HS-27A (cell line): ENCODE measurements at regions not wholly inside any gene's neighbourhood (a gene's known extent, or its start where the extent isn't known, plus 50 kb on each side); places are given as distances from the start of the nearest gene placed in this dataset.
"Not testable (repeated sequence)": the region's sequence is repeated elsewhere in the genome, so short reads cannot be mapped to it uniquely, and the experiment has no call there.

ENCODE experiments used
- DNase-seq: peaks from one replicate; pipeline ENCODE4 v3.0.0-alpha.2; 2012; ENCODE audit warnings: low read depth, missing footprints

DNA sequence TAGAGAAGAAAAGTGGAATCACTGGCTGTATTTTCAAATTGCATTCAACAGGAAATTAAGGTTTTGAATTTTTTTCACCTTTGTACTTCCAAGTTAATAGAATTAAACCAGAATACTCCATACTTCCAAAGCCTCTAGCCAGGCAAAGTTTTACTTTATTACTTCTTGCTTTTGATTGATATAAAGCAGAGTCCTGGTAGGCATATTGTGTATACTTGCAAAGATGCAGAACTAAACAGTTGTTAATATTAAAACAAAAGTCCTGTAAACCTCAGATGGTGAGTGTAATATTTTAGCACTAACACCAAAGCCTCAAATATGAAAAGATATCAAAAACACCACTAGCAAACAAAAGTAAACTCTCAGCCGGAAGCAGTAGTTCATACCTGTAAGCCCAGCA is 107.2 kb upstream of the C2CD4B start:
- DNase-seq = no peak

GRCh38 chr15:62275831-62276230 is 110.7 kb upstream of the C2CD4B start:
- DNase-seq = no peak

DNA sequence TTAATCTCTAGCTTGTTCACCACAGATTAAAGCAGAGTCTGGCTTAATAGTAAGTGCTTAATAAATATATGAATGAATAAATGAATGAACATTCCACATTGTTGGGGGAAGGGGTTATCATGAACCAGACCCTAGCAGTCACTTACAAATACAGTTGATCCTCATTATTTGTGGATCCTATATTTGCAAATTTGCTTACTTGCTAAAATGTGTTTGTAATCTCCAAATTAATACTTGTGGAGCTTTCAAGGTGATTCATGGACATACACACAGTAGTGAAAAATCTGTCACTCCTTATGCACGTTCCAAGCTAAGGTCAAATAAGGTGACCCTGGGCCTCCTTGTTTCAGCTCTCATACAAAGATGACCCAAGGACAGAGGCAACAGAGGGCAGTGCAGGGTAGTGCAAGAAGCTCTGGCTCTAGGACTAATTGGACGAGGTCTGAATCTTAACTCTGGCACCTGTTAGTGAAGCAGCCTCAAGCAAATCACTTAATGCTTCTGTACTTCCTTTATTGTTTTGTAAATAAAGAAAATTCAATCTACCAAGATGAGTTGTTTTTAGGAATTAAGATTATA is 112.8 kb upstream of the C2CD4B start:
- DNase-seq = no peak

GRCh38 chr15:62278534-62278933 is 113.4 kb upstream of the C2CD4B start:
- no peak for DNase-seq

DNA sequence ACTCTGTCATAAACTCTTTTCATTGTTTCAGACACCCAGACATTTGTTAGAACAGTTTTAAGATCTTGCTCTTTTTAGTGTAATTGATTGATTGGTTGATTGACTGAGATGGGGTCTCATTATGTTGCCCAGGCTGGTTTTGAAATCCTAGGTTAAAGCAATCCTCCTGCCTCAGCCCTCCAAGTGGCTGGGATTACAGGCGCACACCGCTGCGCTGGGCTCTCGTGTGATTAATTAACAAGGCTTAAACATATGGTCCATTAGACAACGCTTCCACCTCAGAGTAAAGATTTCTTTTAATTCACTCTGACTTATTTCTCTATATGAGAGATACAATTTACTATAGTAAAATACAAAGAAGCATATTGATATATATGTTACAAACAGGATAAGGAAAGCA is 114.0 kb upstream of the C2CD4B start:
- DNase-seq = no peak

GRCh38 chr15:62280625-62281024 is 115.5 kb upstream of the C2CD4B start:
- no peak for DNase-seq

DNA sequence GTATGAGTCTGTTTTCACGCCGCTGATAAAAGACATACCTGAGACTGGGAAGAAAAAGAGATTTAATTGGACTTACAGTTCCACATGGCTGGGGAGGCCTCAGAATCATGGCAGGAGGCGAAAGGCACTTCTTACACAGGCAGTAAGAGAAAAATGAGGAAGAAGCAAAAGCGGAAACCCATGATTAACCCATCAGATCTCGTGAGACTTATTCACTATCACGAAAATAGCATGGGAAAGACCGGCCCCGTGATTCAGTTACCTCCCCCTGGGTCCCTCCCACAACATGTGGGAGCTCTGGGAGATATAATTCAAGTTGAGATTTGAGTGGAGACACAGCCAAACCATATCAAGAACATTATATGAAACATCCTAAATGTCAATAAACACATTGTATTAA is 116.7 kb upstream of the C2CD4B start:
- DNase-seq = not testable (repeated sequence)

DNA sequence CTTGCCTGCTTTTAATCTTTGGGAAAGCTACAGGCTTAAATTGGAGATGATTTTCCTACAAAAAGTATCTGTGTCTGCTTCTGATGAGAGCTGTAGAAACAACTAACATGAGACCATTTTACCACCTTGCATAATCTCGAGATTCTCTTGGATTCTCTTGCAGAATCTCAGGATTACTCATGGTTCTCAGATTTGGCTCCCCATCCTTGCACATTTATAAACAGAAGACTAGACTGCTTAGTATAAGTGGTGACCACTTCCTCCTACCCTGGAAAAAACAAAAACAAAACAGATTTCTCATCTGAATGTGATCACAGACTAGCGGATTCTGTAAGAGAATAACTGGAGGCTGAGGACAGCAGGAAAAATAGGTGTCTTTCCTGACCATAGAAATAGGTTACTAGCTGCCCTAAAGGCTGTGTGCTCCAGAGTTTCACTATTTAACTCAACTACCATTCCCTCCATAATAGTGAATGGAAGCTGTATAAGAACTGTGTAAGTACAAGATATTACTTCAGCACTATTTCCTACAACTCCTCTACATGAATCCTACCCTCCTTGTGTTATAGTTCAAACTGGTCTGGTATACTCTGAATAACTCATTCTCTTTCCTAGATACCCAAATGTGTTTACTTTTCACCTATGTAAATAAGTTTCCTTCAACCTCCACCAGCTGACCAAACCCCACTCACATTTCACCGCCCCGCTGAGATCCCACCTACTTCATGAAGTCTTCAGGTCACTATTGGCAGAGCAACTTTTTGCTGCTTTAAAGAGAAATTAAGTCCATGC is 122.2 kb upstream of the C2CD4B start:
- DNase-seq = no peak

DNA sequence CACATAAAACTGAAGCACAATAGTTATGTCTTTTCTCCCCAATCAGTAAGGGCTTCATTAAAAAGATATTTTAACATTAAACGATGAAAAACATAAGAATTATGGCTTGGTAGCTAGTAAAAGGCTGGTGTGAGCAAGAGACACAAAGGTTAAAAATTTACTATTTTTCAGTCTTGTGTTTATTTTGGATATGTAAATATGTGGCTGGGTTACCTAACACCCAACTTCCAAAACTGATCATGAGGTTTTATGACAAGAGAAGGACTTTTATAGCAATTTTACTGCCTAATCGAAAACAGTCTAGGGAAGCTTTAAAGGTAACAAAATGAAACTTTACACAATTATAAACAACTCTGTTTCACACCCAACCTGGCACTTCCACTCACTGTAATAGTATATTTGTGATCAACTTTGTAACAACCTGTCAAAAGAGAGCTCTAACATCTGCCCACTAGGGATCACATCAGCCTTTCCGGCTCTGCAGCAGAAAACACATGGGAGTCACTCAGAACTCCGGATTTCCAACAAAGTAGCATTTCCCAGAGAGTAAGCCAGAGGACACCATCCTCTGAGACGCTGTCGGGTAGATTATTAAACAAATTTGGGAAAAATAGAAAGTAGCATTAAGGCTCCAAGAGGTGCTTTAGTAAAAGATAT is 123.4 kb upstream of the C2CD4B start:
- DNase-seq = no peak

DNA sequence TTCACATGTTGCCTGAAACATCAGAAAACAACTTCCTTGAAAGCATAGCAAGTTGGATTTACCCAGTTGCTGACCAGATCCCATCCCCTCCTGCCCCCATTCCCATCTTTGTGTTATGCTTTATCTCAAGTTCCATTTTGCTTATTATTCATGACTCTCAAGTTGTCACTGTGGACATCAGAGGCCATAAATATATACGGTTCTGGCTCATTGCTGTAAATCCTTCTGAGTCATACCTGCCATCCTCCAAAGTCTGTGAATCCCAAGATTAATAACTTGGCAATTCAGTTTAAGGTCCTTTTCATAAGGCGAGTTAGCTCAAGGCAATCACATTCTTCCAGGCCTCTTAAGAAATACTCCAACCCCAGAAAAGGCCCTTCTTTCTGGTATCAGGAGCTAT is 126.2 kb upstream of the C2CD4B start:
- no peak for DNase-seq

GRCh38 chr15:62296756-62297507 is 131.8 kb upstream of the C2CD4B start:
- DNase-seq = no peak

DNA sequence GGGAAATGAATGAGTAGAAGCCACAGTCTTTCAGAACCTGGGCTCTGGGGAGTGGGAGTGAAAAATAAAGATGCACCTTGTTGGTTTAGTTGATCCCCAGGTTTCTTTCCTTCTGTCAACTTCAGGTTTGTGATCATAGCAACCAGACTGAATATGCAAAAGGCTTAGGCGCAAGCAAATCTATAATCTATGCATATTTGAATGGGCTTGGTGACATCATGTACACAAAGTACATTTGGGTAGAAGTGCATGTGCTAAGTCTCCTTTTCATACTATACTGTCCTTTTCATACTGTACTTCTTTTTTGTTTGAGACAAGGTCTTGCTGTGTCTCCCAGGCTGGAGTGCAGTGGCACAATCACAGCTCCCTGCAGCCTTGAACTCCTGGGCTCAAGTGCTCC is 132.4 kb upstream of the C2CD4B start:
- DNase-seq = no peak

GRCh38 chr15:62297933-62298332 is 132.8 kb upstream of the C2CD4B start:
- DNase-seq = no peak

- DNase-seq = no peak
Measured at GRCh38 chr15:62298811-62299210, 133.7 kb upstream of the C2CD4B start.

DNA sequence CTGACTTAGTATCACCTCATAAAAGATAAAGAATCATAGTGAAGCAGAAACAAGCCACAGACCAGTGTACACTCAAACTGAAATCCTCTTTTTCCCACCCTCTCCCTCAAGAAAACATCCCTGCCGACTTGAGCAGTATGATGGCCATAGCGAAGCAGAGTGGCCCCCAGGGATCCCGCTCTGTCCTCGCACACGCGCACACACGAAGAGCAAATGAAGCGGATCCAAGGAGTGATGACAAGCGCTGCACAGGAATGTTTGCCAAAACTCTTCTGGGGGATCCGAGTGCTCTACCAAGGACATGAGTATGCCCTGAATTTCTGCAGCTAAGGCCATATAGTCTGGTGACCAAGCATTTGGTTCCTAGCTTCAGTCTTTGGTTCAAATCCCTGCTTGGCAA is 134.5 kb upstream of the C2CD4B start:
- no peak for DNase-seq

GRCh38 chr15:62301993-62302675 is 137.0 kb upstream of the C2CD4B start:
- no peak for DNase-seq

DNA sequence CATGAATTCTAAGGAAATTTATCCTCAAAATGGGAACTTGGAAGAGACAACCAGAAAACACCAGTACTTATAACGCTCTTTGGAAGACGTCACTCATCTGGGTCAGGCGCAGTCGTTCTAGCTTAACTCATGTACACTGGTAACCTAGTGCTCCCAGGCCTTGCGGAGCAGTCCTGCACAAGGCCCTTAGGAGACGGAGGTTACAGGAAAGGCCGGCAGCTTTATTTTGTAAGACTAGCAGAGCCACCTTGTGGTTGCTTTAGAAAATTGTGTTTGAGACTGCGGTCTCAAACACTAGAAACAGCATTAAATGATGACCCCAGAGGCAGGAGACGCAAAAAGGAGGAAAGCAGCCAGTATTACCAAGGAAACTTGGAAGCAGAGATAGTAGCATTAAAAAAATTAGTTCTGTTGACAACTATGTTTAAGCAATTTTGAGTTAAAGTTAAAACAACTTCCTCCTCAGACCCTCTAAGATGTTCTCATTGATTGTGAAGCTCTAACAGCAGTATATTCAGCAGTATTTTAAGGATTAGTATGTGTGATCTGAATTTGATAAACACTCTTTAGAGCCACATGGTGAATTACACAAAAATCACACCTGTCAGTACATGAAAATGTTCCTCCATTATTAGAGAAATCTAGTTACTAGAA is 141.9 kb upstream of the C2CD4B start:
- DNase-seq = no peak

DNA sequence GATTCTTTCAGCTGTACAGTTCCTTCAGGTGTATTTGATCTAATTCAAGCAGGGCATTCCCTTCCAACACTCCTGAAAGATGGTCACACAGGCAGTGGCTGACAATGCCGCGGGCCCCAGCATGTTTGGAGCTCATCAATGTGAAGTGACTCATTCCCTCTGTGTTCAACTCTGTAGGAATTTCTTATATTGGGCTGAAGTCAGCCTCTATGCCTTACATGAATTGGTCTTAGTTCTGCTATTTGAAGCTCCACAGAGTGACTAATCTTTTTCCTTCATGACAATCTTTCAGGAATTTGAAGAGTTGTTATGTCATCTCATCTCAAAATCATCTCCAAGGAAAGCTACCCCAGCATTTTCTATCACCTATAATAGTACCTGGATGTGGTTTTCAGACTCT is 142.5 kb upstream of the C2CD4B start:
- DNase-seq = peak; percentile 47

- DNase-seq = no peak
Measured at GRCh38 chr15:62316413-62317060, 151.5 kb upstream of the C2CD4B start.

DNA sequence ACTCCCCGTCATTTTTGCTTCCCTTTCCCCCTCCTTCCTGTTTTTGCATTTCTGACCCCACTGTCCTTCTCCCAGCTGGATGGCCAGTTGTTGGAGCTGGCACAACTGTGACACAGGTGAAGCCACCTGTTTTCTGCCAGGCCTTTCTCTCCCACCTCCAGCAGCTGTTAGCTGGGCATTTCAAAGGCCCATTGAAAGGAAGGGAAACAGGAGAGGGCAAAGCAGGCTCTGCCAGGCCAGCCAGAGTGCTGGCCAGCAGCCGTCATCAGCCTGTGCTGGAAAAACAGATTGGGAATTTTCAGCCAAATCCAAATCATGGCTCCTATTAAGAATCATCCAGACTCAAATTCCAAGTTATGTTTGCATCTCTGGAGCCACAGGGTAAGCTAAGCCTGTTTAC is 155.2 kb upstream of the C2CD4B start:
- no peak for DNase-seq

DNA sequence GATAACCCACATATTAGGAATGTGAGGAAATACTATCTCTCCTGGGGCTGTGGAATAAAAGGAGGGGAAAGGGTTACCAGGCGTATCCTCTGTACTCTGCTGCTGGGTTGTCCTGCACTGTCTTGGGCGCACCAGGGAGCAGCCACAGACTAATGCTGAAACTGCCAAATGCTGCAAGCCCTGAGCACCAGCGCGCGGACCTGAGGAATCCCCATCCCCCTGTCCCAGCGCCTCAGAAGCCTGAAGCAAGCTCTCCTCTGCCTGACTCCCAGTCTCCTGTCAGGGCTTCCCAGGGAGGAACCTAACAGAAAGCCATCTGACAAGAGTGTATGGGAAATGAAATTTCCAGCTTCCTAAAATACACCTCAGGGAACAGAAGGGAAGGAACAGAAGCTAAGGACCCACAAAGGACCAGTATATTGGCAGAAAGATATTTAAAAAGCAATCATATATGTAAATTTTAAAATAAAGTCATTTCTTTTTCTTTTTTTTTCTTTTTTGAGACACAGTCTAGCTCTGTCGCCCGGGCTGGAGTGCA is 158.3 kb upstream of the C2CD4B start:
- no peak for DNase-seq
